ENCODE measurements at regions not wholly inside any gene's neighbourhood (a gene's known extent, or its start where the extent isn't known, plus 50 kb on each side); places are given as distances from the start of the nearest gene placed in this dataset.

DNA sequence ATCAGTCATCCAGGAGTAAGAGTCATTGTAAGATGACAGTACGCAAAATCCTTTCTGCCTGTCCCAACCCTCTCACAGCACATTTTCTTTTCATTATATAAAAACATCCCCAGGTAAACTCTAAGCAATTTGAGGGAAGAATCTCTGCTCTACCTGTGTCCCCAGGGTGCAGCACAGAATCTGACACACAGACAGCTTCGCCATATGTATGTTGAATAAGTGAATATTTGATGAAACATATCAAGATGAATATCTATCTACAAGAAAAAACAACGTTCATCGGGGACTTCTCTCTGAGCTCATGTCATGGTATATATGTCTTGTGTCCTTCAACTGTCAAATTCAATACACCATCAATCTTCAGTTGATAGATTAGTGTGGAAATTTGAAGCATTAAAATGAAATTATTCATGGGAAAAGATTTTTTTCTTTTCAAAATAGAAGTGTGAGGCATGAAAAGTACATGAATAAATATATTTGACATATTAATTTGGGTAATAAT is 94.5 kb upstream of the KYNU start:
- ChIA-PET CTCF (interaction anchor here (1.2 kb wide), 1 partner anchor 31 kb away, joined by 4 read pairs; no protein-coding TSS in a partner anchor), POLR2A (no interaction called here)
- DNase-seq (ENCODE audit: unreplicated experiment): no peak
- no peaks in the 10 kb centered on the region for H3K4me1 Mint-ChIP-seq (ENCODE audit: insufficient read depth, unreplicated experiment)
- H3K36me3 Mint-ChIP-seq (ENCODE audit: insufficient read depth, unreplicated experiment): no peaks in the 10 kb centered on the region
- no peaks in the 10 kb centered on the region for H3K27me3 Mint-ChIP-seq (ENCODE audit: insufficient read depth, unreplicated experiment)
- BruUV-seq (replicated peaks): no TSS peak
- intact Hi-C loops (cut with micrococcal nuclease): no loop called here
- H3K4me3 Mint-ChIP-seq (ENCODE audit: unreplicated experiment): no peak overlapping the region
- no peak overlapping the region for H3K27ac Mint-ChIP-seq (ENCODE audit: low read depth, unreplicated experiment)
- H3K9me3 Mint-ChIP-seq (ENCODE audit: unreplicated experiment): no peaks in the 10 kb centered on the region
- TF ChIP-seq, protein P1, sequence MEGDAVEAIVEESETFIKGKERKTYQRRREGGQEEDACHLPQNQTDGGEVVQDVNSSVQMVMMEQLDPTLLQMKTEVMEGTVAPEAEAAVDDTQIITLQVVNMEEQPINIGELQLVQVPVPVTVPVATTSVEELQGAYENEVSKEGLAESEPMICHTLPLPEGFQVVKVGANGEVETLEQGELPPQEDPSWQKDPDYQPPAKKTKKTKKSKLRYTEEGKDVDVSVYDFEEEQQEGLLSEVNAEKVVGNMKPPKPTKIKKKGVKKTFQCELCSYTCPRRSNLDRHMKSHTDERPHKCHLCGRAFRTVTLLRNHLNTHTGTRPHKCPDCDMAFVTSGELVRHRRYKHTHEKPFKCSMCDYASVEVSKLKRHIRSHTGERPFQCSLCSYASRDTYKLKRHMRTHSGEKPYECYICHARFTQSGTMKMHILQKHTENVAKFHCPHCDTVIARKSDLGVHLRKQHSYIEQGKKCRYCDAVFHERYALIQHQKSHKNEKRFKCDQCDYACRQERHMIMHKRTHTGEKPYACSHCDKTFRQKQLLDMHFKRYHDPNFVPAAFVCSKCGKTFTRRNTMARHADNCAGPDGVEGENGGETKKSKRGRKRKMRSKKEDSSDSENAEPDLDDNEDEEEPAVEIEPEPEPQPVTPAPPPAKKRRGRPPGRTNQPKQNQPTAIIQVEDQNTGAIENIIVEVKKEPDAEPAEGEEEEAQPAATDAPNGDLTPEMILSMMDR (IDR thresholded peaks at IDR 0.05; ENCODE audit: unreplicated experiment): no peak

DNA sequence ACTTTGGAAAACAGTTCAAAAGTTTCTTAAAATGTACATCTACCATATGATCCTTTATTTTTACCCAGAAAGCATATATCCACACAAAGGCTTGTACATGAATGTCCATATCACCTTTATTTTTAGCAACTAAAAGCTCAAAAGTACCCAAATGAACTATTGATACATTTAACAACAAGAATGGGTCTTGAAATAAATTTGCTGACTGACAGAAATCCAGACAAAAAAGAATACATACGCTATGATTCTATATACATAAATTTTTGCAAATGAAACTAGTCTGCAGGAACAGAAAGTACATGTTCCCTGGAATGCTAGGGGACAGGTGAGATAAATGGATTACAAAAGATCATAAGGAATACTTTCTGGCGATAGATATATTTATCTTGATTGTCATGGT is 96.3 kb upstream of the KYNU start:
- H3K27me3 Mint-ChIP-seq (ENCODE audit: insufficient read depth, unreplicated experiment): no peaks in the 10 kb centered on the region
- intact Hi-C loops (cut with micrococcal nuclease): no loop called here
- CTCF ChIA-PET: no interaction called here
- H3K36me3 Mint-ChIP-seq (ENCODE audit: insufficient read depth, unreplicated experiment): no peaks in the 10 kb centered on the region
- TF ChIP-seq, protein P1 (IDR thresholded peaks at IDR 0.05; ENCODE audit: unreplicated experiment): no peak
- POLR2A ChIA-PET: no interaction called here
- BruUV-seq (replicated peaks): no TSS peak
- no peak overlapping the region for H3K27ac Mint-ChIP-seq (ENCODE audit: low read depth, unreplicated experiment)
- H3K9me3 Mint-ChIP-seq (ENCODE audit: unreplicated experiment): peaks cover 8% of the 10 kb centered on the region
- no peaks in the 10 kb centered on the region for H3K4me1 Mint-ChIP-seq (ENCODE audit: insufficient read depth, unreplicated experiment)
- no peak for DNase-seq (ENCODE audit: unreplicated experiment)
- H3K4me3 Mint-ChIP-seq (ENCODE audit: unreplicated experiment): no peak overlapping the region

DNA sequence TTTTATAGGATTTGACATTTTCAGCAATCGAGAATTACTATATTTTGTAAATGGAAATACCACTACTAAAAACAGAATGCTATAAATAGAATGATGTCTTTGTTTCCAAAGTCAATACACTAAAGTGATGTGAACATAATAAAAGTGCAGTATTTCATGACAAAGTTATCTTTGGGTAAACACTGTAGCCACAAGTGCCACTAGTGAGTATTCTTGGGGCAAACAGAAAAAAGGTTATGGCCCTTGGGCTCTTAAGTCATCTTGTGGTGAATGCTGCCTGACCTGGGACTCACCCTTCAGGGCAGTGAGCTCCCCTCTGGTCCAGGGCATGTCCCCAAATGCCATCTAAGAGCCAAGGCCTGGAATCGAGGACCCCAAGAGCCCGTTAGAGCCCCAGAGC is 99.2 kb upstream of the KYNU start:
- peaks cover 21% of the 10 kb centered on the region for H3K9me3 Mint-ChIP-seq (ENCODE audit: unreplicated experiment)
- DNase-seq (ENCODE audit: unreplicated experiment): no peak
- no TSS peak for BruUV-seq (replicated peaks)
- H3K4me1 Mint-ChIP-seq (ENCODE audit: insufficient read depth, unreplicated experiment): no peaks in the 10 kb centered on the region
- H3K4me3 Mint-ChIP-seq (ENCODE audit: unreplicated experiment): no peak overlapping the region
- CTCF ChIA-PET: no interaction called here
- no peaks in the 10 kb centered on the region for H3K27me3 Mint-ChIP-seq (ENCODE audit: insufficient read depth, unreplicated experiment)
- TF ChIP-seq, protein P1 (IDR thresholded peaks at IDR 0.05; ENCODE audit: unreplicated experiment): no peak
- no peaks in the 10 kb centered on the region for H3K36me3 Mint-ChIP-seq (ENCODE audit: insufficient read depth, unreplicated experiment)
- intact Hi-C loops (cut with micrococcal nuclease): no loop called here
- no peak overlapping the region for H3K27ac Mint-ChIP-seq (ENCODE audit: low read depth, unreplicated experiment)
- POLR2A ChIA-PET: no interaction called here

DNA sequence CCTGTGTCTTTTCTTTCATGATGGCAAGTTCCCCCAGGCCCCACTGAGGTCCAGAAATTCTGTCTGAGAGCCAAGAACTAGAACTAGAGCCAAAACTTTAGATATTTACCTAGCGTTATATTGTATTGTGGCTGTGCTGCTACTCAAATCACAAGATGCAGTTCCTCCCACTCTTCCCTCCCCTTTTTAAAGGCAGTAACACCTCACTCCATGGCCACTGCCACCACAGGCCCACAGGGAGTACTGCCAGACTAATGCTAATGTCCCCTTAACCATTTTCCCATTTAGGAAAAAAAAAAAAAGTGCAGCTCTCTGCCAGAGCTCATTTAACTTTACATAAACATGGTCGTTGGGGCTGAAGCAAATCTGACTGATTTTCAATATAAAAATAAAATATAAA is 99.7 kb upstream of the KYNU start:
- H3K4me1 Mint-ChIP-seq (ENCODE audit: insufficient read depth, unreplicated experiment): no peaks in the 10 kb centered on the region
- H3K27ac Mint-ChIP-seq (ENCODE audit: low read depth, unreplicated experiment): no peak overlapping the region
- ChIA-PET POLR2A (no interaction called here), CTCF (no interaction called here)
- H3K4me3 Mint-ChIP-seq (ENCODE audit: unreplicated experiment): no peak overlapping the region
- intact Hi-C loops (cut with micrococcal nuclease): no loop called here
- TF ChIP-seq, protein P1 (IDR thresholded peaks at IDR 0.05; ENCODE audit: unreplicated experiment): no peak
- peaks cover 26% of the 10 kb centered on the region for H3K9me3 Mint-ChIP-seq (ENCODE audit: unreplicated experiment)
- DNase-seq (ENCODE audit: unreplicated experiment): no peak
- no peaks in the 10 kb centered on the region for H3K36me3 Mint-ChIP-seq (ENCODE audit: insufficient read depth, unreplicated experiment)
- H3K27me3 Mint-ChIP-seq (ENCODE audit: insufficient read depth, unreplicated experiment): no peaks in the 10 kb centered on the region
- BruUV-seq (replicated peaks): no TSS peak

Measured in MCF 10A (cell line).